GM13976 (cell line): ENCODE measurements at regions not wholly inside any gene's neighbourhood (a gene's known extent, or its start where the extent isn't known, plus 50 kb on each side); places are given as distances from the start of the nearest gene placed in this dataset.
"Not testable (repeated sequence)": the region's sequence is repeated elsewhere in the genome, so short reads cannot be mapped to it uniquely, and the experiment has no call there.

ENCODE experiments used
- DNase-seq: peaks from one replicate; pipeline ENCODE4 v3.0.0; 2012; ENCODE audit warnings: low spot score
- CTCF ChIP-seq: IDR thresholded peaks from 2 replicates; pipeline ENCODE4 v1.5.1; 2012; ENCODE audit warnings: borderline replicate concordance, mild to moderate bottlenecking; ENCODE audit not compliant: insufficient read depth; ENCODE audit errors: extremely low read depth, missing control alignments, control extremely low read depth
- in situ Hi-C: fragments of 300-500 bp; cut with MboI; formaldehyde crosslinking; loops from one replicate; pipeline ENCODE4 v1.12.0; 2022; ENCODE audit warnings: low sequenced_read_pairs, mixed read lengths, inconsistent platforms; ENCODE audit not compliant: unreplicated experiment

GRCh38 chr2:56049233-56049845 is 125.8 kb upstream of the EFEMP1 start:
- no peak for TF ChIP-seq CTCF

DNA sequence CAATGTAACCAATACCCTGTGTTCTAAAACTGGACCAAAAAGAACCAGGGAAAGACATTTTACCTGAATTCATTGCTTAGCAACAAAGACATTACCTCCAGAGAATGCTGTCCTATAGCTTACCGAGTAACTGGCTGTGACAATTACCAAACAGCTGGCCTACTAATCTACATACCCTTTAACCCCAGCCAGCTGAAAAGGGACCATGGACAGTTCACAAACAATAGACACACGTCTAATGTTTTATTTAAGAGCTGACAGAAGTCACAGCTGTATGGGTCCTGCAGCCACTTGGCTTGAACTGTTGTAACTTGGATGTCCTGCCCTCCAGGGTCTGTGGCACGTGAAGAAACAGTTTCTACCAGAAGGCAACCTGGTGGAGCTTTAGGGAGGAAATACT is 130.1 kb upstream of the EFEMP1 start:
- TF ChIP-seq CTCF, result no peak
- no peak for DNase-seq
- in situ Hi-C loops, result no loop called here

More at GRCh38 chr2:56049233-56049845, 125.8 kb upstream of the EFEMP1 start:
- no peak for DNase-seq
- in situ Hi-C loops, result no loop called here

DNA sequence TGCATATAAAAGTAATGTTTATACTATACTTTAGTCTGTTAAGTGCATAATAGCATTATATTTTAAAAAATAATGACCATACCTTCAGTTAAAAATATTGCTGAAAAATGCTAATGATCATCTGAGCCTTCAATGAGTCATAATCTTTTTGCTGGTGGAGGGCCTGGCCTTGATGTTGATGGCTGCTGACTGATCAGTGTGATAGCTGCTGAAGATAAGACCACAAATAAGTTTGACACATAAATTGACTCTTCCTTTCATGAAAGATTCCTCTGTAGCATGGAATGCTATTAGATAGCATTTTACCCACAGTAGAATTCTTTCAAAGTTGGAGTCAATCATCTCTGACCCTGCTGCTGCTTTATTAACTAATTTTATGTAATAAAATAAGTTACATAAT is 128.4 kb upstream of the CCDC85A start:
- in situ Hi-C loops, result no loop called here
- TF ChIP-seq CTCF, result no peak
- no peak for DNase-seq

DNA sequence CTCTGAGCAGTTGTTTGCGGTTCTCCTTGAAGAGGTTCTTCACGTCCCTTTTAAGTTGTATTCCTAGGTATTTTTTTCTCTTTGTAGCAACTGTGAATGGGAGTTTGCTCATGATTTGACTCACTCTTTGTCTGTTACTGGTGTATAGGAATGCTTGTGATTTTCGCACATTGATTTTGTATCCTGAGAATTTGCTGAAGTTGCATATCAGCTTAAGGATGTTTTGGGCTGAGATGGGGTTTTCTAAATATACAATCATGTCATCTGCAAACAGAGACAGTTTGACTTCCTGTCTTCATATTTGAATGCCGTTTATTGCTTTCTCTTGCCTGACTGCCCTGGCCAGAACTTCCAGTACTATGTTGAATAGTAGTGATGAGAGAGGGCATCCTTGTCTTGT is 122.5 kb upstream of the CCDC85A start:
- in situ Hi-C loops, DNase-seq: not testable (repeated sequence)

GRCh38 chr2:56068746-56069145 is 115.0 kb upstream of the CCDC85A start:
- TF ChIP-seq CTCF, result no peak
- DNase-seq, result no peak
- in situ Hi-C loops, result no loop called here

GRCh38 chr2:56077359-56077915 is 106.4 kb upstream of the CCDC85A start:
- in situ Hi-C loops, result no loop called here
- peak; percentile 38 for TF ChIP-seq CTCF
- no peak for DNase-seq

DNA sequence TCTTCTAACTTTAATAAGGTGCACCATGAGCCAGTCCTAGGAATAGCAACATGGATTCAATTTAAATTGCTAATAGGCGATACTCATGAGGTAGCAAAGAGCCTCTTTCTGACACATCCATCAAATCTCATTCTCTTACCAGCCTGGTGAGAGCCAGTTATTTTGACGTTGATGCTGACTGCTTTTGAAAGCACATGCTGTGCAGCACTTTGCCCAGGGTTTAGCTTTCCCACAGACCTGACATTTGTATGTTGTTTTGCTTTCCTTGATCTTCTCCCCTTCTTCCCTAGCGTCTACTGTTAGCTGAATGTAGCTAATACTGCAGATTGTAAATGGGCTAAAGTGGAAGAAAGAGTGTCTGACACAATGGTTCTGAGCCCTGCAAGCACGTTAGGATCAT is 101.1 kb upstream of the CCDC85A start:
- in situ Hi-C loops, result no loop called here
- no peak for TF ChIP-seq CTCF
- no peak for DNase-seq
